ENCODE measurements at regions not wholly inside any gene's neighbourhood (a gene's known extent, or its start where the extent isn't known, plus 50 kb on each side); places are given as distances from the start of the nearest gene placed in this dataset.
"Not testable (repeated sequence)": the region's sequence is repeated elsewhere in the genome, so short reads cannot be mapped to it uniquely, and the experiment has no call there.

GRCh38 chr2:55773651-55774050 lies 80.0 kb upstream of the PNPT1 start:
- H3K4me3 ChIP-seq (ENCODE audit: low read depth in 1 of 5, low read length in 5 of 5); H3K36me3 ChIP-seq (ENCODE audit: control insufficient read depth in 5 of 5, insufficient read depth in 5 of 5, low read length in 5 of 5); H3K9ac ChIP-seq (ENCODE audit: low read length in 5 of 5); H3K27ac ChIP-seq (ENCODE audit: low read depth, low read length); H3K4me1 ChIP-seq (ENCODE audit: control insufficient read depth in 5 of 5, insufficient read depth in 5 of 5, low read length in 5 of 5); H3K9me3 ChIP-seq (ENCODE audit: control insufficient read depth in 5 of 5, low read length in 5 of 5); H3K27me3 ChIP-seq (ENCODE audit: control insufficient read depth in 5 of 5, insufficient read depth in 4 of 5, low read length in 5 of 5): not testable (repeated sequence)

GRCh38 chr2:55772109-55772980 lies 78.7 kb upstream of the PNPT1 start:
- H3K27me3 ChIP-seq (ENCODE audit: control insufficient read depth in 5 of 5, insufficient read depth in 4 of 5, low read length in 5 of 5): no peaks in the 10 kb centered on the region
- H3K4me1 ChIP-seq (ENCODE audit: control insufficient read depth in 5 of 5, insufficient read depth in 5 of 5, low read length in 5 of 5): peaks cover 0 to 3% (median 0%) of the 10 kb centered on the region in 5 donors
- H3K36me3 ChIP-seq (ENCODE audit: control insufficient read depth in 5 of 5, insufficient read depth in 5 of 5, low read length in 5 of 5): no peaks in the 10 kb centered on the region
- H3K27ac ChIP-seq (ENCODE audit: low read depth, low read length): no peak overlapping the region
- H3K9me3 ChIP-seq (ENCODE audit: control insufficient read depth in 5 of 5, low read length in 5 of 5): no peaks in the 10 kb centered on the region
- H3K9ac ChIP-seq (ENCODE audit: low read length in 5 of 5): no peak overlapping the region
- H3K4me3 ChIP-seq (ENCODE audit: low read depth in 1 of 5, low read length in 5 of 5): no peak overlapping the region

GRCh38 chr2:55771612-55772011 lies 78.0 kb upstream of the PNPT1 start:
- Histone ChIP-seq H3K9ac (ENCODE audit: low read length in 5 of 5) (no peak overlapping the region), H3K27me3 (ENCODE audit: control insufficient read depth in 5 of 5, insufficient read depth in 4 of 5, low read length in 5 of 5) (no peaks in the 10 kb centered on the region), H3K36me3 (ENCODE audit: control insufficient read depth in 5 of 5, insufficient read depth in 5 of 5, low read length in 5 of 5) (no peaks in the 10 kb centered on the region), H3K9me3 (ENCODE audit: control insufficient read depth in 5 of 5, low read length in 5 of 5) (no peaks in the 10 kb centered on the region), H3K4me3 (ENCODE audit: low read depth in 1 of 5, low read length in 5 of 5) (no peak overlapping the region), H3K4me1 (ENCODE audit: control insufficient read depth in 5 of 5, insufficient read depth in 5 of 5, low read length in 5 of 5) (peaks cover 0 to 3% (median 0%) of the 10 kb centered on the region in 5 donors), H3K27ac (ENCODE audit: low read depth, low read length) (no peak overlapping the region)

GRCh38 chr2:55768991-55769390 lies 75.3 kb upstream of the PNPT1 start:
- H3K4me1 ChIP-seq (ENCODE audit: control insufficient read depth in 5 of 5, insufficient read depth in 5 of 5, low read length in 5 of 5): peaks cover 0 to 3% (median 0%) of the 10 kb centered on the region in 5 donors
- no peaks in the 10 kb centered on the region for H3K9me3 ChIP-seq (ENCODE audit: control insufficient read depth in 5 of 5, low read length in 5 of 5)
- no peaks in the 10 kb centered on the region for H3K36me3 ChIP-seq (ENCODE audit: control insufficient read depth in 5 of 5, insufficient read depth in 5 of 5, low read length in 5 of 5)
- no peaks in the 10 kb centered on the region for H3K27me3 ChIP-seq (ENCODE audit: control insufficient read depth in 5 of 5, insufficient read depth in 4 of 5, low read length in 5 of 5)
- no peak overlapping the region for H3K27ac ChIP-seq (ENCODE audit: low read depth, low read length)
- H3K4me3 ChIP-seq (ENCODE audit: low read depth in 1 of 5, low read length in 5 of 5): no peak overlapping the region
- no peak overlapping the region for H3K9ac ChIP-seq (ENCODE audit: low read length in 5 of 5)

GRCh38 chr2:55766947-55767346 lies 73.3 kb upstream of the PNPT1 start:
- Histone ChIP-seq H3K9me3 (ENCODE audit: control insufficient read depth in 5 of 5, low read length in 5 of 5) (no peaks in the 10 kb centered on the region), H3K9ac (ENCODE audit: low read length in 5 of 5) (no peak overlapping the region), H3K36me3 (ENCODE audit: control insufficient read depth in 5 of 5, insufficient read depth in 5 of 5, low read length in 5 of 5) (no peaks in the 10 kb centered on the region), H3K4me1 (ENCODE audit: control insufficient read depth in 5 of 5, insufficient read depth in 5 of 5, low read length in 5 of 5) (peaks cover 0 to 6% (median 0%) of the 10 kb centered on the region in 5 donors), H3K27me3 (ENCODE audit: control insufficient read depth in 5 of 5, insufficient read depth in 4 of 5, low read length in 5 of 5) (no peaks in the 10 kb centered on the region), H3K4me3 (ENCODE audit: low read depth in 1 of 5, low read length in 5 of 5) (no peak overlapping the region), H3K27ac (ENCODE audit: low read depth, low read length) (no peak overlapping the region)

- H3K27me3 ChIP-seq (ENCODE audit: control insufficient read depth in 5 of 5, insufficient read depth in 4 of 5, low read length in 5 of 5); H3K9ac ChIP-seq (ENCODE audit: low read length in 5 of 5); H3K4me3 ChIP-seq (ENCODE audit: low read depth in 1 of 5, low read length in 5 of 5); H3K9me3 ChIP-seq (ENCODE audit: control insufficient read depth in 5 of 5, low read length in 5 of 5); H3K27ac ChIP-seq (ENCODE audit: low read depth, low read length); H3K36me3 ChIP-seq (ENCODE audit: control insufficient read depth in 5 of 5, insufficient read depth in 5 of 5, low read length in 5 of 5): not testable (repeated sequence)
- H3K4me1 ChIP-seq (ENCODE audit: control insufficient read depth in 5 of 5, insufficient read depth in 5 of 5, low read length in 5 of 5): peaks cover 0 to 19% (median 7%) of the 10 kb centered on the region in 5 donors
Measured at GRCh38 chr2:55765708-55766107, 72.1 kb upstream of the PNPT1 start.

- Histone ChIP-seq H3K27me3 (ENCODE audit: control insufficient read depth in 5 of 5, insufficient read depth in 4 of 5, low read length in 5 of 5) (no peaks in the 10 kb centered on the region), H3K9me3 (ENCODE audit: control insufficient read depth in 5 of 5, low read length in 5 of 5) (no peaks in the 10 kb centered on the region), H3K4me3 (ENCODE audit: low read depth in 1 of 5, low read length in 5 of 5) (no peak overlapping the region), H3K9ac (ENCODE audit: low read length in 5 of 5) (no peak overlapping the region), H3K4me1 (ENCODE audit: control insufficient read depth in 5 of 5, insufficient read depth in 5 of 5, low read length in 5 of 5) (peaks cover 0 to 24% (median 9%) of the 10 kb centered on the region in 5 donors), H3K27ac (ENCODE audit: low read depth, low read length) (no peak overlapping the region), H3K36me3 (ENCODE audit: control insufficient read depth in 5 of 5, insufficient read depth in 5 of 5, low read length in 5 of 5) (no peaks in the 10 kb centered on the region)
Measured at GRCh38 chr2:55763721-55764120, 70.1 kb upstream of the PNPT1 start.

GRCh38 chr2:55761526-55761925 lies 67.9 kb upstream of the PNPT1 start:
- Histone ChIP-seq H3K9ac (ENCODE audit: low read length in 5 of 5) (no peak overlapping the region), H3K36me3 (ENCODE audit: control insufficient read depth in 5 of 5, insufficient read depth in 5 of 5, low read length in 5 of 5) (no peaks in the 10 kb centered on the region), H3K27ac (ENCODE audit: low read depth, low read length) (peak overlapping the region; percentile 24), H3K4me1 (ENCODE audit: control insufficient read depth in 5 of 5, insufficient read depth in 5 of 5, low read length in 5 of 5) (peaks cover 0 to 24% (median 9%) of the 10 kb centered on the region in 5 donors), H3K4me3 (ENCODE audit: low read depth in 1 of 5, low read length in 5 of 5) (no peak overlapping the region), H3K9me3 (ENCODE audit: control insufficient read depth in 5 of 5, low read length in 5 of 5) (no peaks in the 10 kb centered on the region), H3K27me3 (ENCODE audit: control insufficient read depth in 5 of 5, insufficient read depth in 4 of 5, low read length in 5 of 5) (no peaks in the 10 kb centered on the region)

GRCh38 chr2:55761024-55761423 lies 67.4 kb upstream of the PNPT1 start:
- Histone ChIP-seq H3K36me3 (ENCODE audit: control insufficient read depth in 5 of 5, insufficient read depth in 5 of 5, low read length in 5 of 5) (no peaks in the 10 kb centered on the region), H3K9ac (ENCODE audit: low read length in 5 of 5) (no peak overlapping the region), H3K4me1 (ENCODE audit: control insufficient read depth in 5 of 5, insufficient read depth in 5 of 5, low read length in 5 of 5) (peaks cover 0 to 24% (median 9%) of the 10 kb centered on the region in 5 donors), H3K4me3 (ENCODE audit: low read depth in 1 of 5, low read length in 5 of 5) (no peak overlapping the region), H3K27me3 (ENCODE audit: control insufficient read depth in 5 of 5, insufficient read depth in 4 of 5, low read length in 5 of 5) (no peaks in the 10 kb centered on the region), H3K27ac (ENCODE audit: low read depth, low read length) (peak overlapping the region; percentile 24), H3K9me3 (ENCODE audit: control insufficient read depth in 5 of 5, low read length in 5 of 5) (no peaks in the 10 kb centered on the region)

- H3K9ac ChIP-seq (ENCODE audit: low read length in 5 of 5): no peak overlapping the region
- H3K4me3 ChIP-seq (ENCODE audit: low read depth in 1 of 5, low read length in 5 of 5): no peak overlapping the region
- no peaks in the 10 kb centered on the region for H3K9me3 ChIP-seq (ENCODE audit: control insufficient read depth in 5 of 5, low read length in 5 of 5)
- H3K4me1 ChIP-seq (ENCODE audit: control insufficient read depth in 5 of 5, insufficient read depth in 5 of 5, low read length in 5 of 5): peaks cover 0 to 24% (median 9%) of the 10 kb centered on the region in 5 donors
- no peak overlapping the region for H3K27ac ChIP-seq (ENCODE audit: low read depth, low read length)
- H3K36me3 ChIP-seq (ENCODE audit: control insufficient read depth in 5 of 5, insufficient read depth in 5 of 5, low read length in 5 of 5): no peaks in the 10 kb centered on the region
- H3K27me3 ChIP-seq (ENCODE audit: control insufficient read depth in 5 of 5, insufficient read depth in 4 of 5, low read length in 5 of 5): no peaks in the 10 kb centered on the region
Measured at GRCh38 chr2:55760125-55760524, 66.5 kb upstream of the PNPT1 start.

All from subcutaneous abdominal adipose tissue (tissue), 5 donors.